ENCODE measurements at regions not wholly inside any gene's neighbourhood (a gene's known extent, or its start where the extent isn't known, plus 50 kb on each side); places are given as distances from the start of the nearest gene placed in this dataset.

- 39% methylated on average over 10 of the region's 10 CpGs for WGBS (ENCODE audit: insufficient coverage, insufficient replicate concordance, low lambda C conversion rate, missing lambda C conversion rate)
- intact Hi-C loops (cut with micrococcal nuclease; ENCODE audit: unreplicated experiment): no loop called here
- Histone ChIP-seq H4K20me1 (ENCODE audit: control insufficient read depth, insufficient read depth) (no peaks in the 10 kb centered on the region), H3K9ac (ENCODE audit: control insufficient read depth, insufficient read depth, low read length) (no peak overlapping the region), H3K4me2 (ENCODE audit: control insufficient read depth, insufficient read depth) (no peak overlapping the region), H3K4me1 (ENCODE audit: control insufficient read depth, insufficient read depth, low read length) (no peaks in the 10 kb centered on the region), H3K9me3 (replicated peaks; ENCODE audit: control insufficient read depth, insufficient read depth, low read length) (no peaks in the 10 kb centered on the region), H3K79me2 (ENCODE audit: control insufficient read depth, insufficient read depth, low read length) (no peaks in the 10 kb centered on the region), H3K27me3 (replicated peaks in 1 of 2; ENCODE audit: control insufficient read depth in 2 of 2, insufficient read depth in 2 of 2, low read length in 1 of 2) (no peaks in the 10 kb centered on the region), H3K4me3 (no peak overlapping the region), H3K36me3 (ENCODE audit: control insufficient read depth in 2 of 2, insufficient read depth in 2 of 2, low read length in 1 of 2) (no peaks in the 10 kb centered on the region), H2AFZ (ENCODE audit: control insufficient read depth, low read depth, low read length) (no peak overlapping the region), H3K27ac (ENCODE audit: control insufficient read depth, insufficient read depth) (no peak overlapping the region)
- POLR2A ChIA-PET: interaction anchor here (0.7 kb wide), 1 partner anchor 15 kb away, joined by 6 read pairs; no protein-coding TSS in a partner anchor
- ATAC-seq (no peak), DNase-seq (ENCODE audit: low read depth, low spot score) (no peak), FAIRE-seq (no peak)
- RAD21 ChIA-PET (ENCODE audit: unreplicated experiment): no interaction called here
- TF ChIP-seq RELA (IDR thresholded peaks at IDR 0.05; ENCODE audit: borderline replicate concordance, partially characterized antibody): no peak
- BruUV-seq (replicated peaks): no TSS peak
- in situ Hi-C loops (cut with MboI): no loop called here
- CTCF ChIA-PET: no interaction called here
- SMC1A ChIA-PET (ENCODE audit: uncharacterized antibody, unreplicated experiment): no interaction called here
Observed at GRCh38 chr21:31408301-31409088, 64.4 kb upstream of the TIAM1 start.

- no peak for ATAC-seq
- Histone ChIP-seq H3K27me3 (replicated peaks in 1 of 2; ENCODE audit: control insufficient read depth in 2 of 2, insufficient read depth in 2 of 2, low read length in 1 of 2) (no peaks in the 10 kb centered on the region), H3K9me3 (replicated peaks; ENCODE audit: control insufficient read depth, insufficient read depth, low read length) (no peaks in the 10 kb centered on the region), H3K79me2 (ENCODE audit: control insufficient read depth, insufficient read depth, low read length) (no peaks in the 10 kb centered on the region), H3K9ac (ENCODE audit: control insufficient read depth, insufficient read depth, low read length) (no peak overlapping the region), H3K36me3 (ENCODE audit: control insufficient read depth in 2 of 2, insufficient read depth in 2 of 2, low read length in 1 of 2) (no peaks in the 10 kb centered on the region), H2AFZ (ENCODE audit: control insufficient read depth, low read depth, low read length) (no peak overlapping the region), H4K20me1 (ENCODE audit: control insufficient read depth, insufficient read depth) (no peaks in the 10 kb centered on the region), H3K27ac (ENCODE audit: control insufficient read depth, insufficient read depth) (no peak overlapping the region), H3K4me1 (ENCODE audit: control insufficient read depth, insufficient read depth, low read length) (no peaks in the 10 kb centered on the region), H3K4me2 (ENCODE audit: control insufficient read depth, insufficient read depth) (no peak overlapping the region), H3K4me3 (no peak overlapping the region)
- 0% methylated on average over 2 of the region's 2 CpGs for WGBS (ENCODE audit: insufficient coverage, insufficient replicate concordance, low lambda C conversion rate, missing lambda C conversion rate)
- ChIA-PET SMC1A (ENCODE audit: uncharacterized antibody, unreplicated experiment) (no interaction called here), RAD21 (ENCODE audit: unreplicated experiment) (no interaction called here), CTCF (no interaction called here), POLR2A (no interaction called here)
- no TSS peak for BruUV-seq (replicated peaks)
- FAIRE-seq: no peak
- intact Hi-C loops (cut with micrococcal nuclease; ENCODE audit: unreplicated experiment): no loop called here
- TF ChIP-seq MYB (IDR thresholded peaks at IDR 0.05; ENCODE audit: borderline replicate concordance, low read depth, low read length) (no peak), RCOR1 (conservative IDR thresholded peaks at IDR 0.05; ENCODE audit: low read depth, low read length) (no peak), CHD2 (IDR thresholded peaks at IDR 0.05; ENCODE audit: borderline replicate concordance, low read depth, low read length) (no peak), IRF3 (IDR thresholded peaks at IDR 0.05) (no peak), CBFB (IDR thresholded peaks at IDR 0.05; ENCODE audit: low read depth) (no peak), ATF7 (IDR thresholded peaks at IDR 0.05; ENCODE audit: low read depth) (no peak), IRF4 (IDR thresholded peaks at IDR 0.05; ENCODE audit: low read depth, low read length) (no peak), ZNF274 (IDR thresholded peaks at IDR 0.05; ENCODE audit: insufficient read depth, insufficient read length) (no peak)
- in situ Hi-C loops (cut with MboI): no loop called here
- no peak for DNase-seq (ENCODE audit: low read depth, low spot score)
Observed at GRCh38 chr21:31406510-31406909, 62.4 kb upstream of the TIAM1 start.
